H1 (cell line): ENCODE measurements at regions not wholly inside any gene's neighbourhood (a gene's known extent, or its start where the extent isn't known, plus 50 kb on each side); places are given as distances from the start of the nearest gene placed in this dataset.

Experiments used
- SRF ChIP-seq: IDR thresholded peaks from 2 replicates; pipeline ENCODE4 v1.6.1; 2011; ENCODE audit warnings: mild to moderate bottlenecking, low read depth, low read length, moderate library complexity
- SUZ12 ChIP-seq: fragments of 200-600 bp; sonication (generic); IDR thresholded peaks from 2 replicates; pipeline ENCODE4 v1.6.1; 2012; ENCODE audit warnings: mild to moderate bottlenecking, inconsistent platforms, low read length, moderate library complexity, mixed read lengths

DNA sequence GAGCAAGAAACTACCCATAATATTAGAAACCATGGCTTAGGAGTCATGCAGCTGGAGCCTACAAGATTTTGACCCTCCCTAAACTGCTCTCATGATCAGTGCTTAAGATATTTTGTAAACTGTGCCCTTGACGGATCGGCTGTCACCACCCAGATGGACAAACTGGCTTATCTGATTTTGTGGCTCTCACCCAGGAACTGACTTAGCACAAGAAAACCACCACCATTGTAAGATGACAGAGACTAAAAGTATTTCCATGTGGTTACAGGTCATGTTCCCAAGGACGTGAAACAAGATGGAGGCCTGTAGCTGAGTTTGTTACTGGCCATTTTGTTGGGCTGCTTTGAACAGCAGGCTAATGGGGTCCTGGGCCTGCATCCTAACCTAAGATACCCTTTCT lies 940.9 kb downstream of the OTOL1 start (continued):
- TF ChIP-seq SRF (no peak), SUZ12 (no peak)
